ENCODE measurements at regions not wholly inside any gene's neighbourhood (a gene's known extent, or its start where the extent isn't known, plus 50 kb on each side); places are given as distances from the start of the nearest gene placed in this dataset.
"Not testable (repeated sequence)": the region's sequence is repeated elsewhere in the genome, so short reads cannot be mapped to it uniquely, and the experiment has no call there.

GRCh38 chrY:9775657-9776056 is 248.0 kb downstream of the TSPY10 start:
- POLR2A ChIA-PET; H3K4me3 ChIP-seq; H3K9me3 ChIP-seq; H3K4me1 ChIP-seq; DNase-seq (ENCODE audit: low read depth in 1 of 2, low spot score in 1 of 2); FAIRE-seq; H3K27ac ChIP-seq; H3K4me2 ChIP-seq; CTCF ChIA-PET: not testable (repeated sequence)
- WGBS (ENCODE audit: missing lambda C conversion rate), result no CpG with 5 or more reads among the region's 7 CpGs
- peak in 1 of 2 experiments; percentile 71; a peak in 3 of 6 replicates for ATAC-seq

- CTCF ChIA-PET; H3K4me1 ChIP-seq; H3K4me2 ChIP-seq; ATAC-seq; H3K27ac ChIP-seq; H3K9me3 ChIP-seq; POLR2A ChIA-PET; H3K4me3 ChIP-seq; DNase-seq (ENCODE audit: low read depth in 1 of 2, low spot score in 1 of 2); FAIRE-seq: not testable (repeated sequence)
- whole genome bisulfite sequencing (ENCODE audit: missing lambda C conversion rate), result no CpG with 5 or more reads among the region's 3 CpGs
These were observed 253.9 kb downstream of the TSPY10 start for GRCh38 chrY:9781548-9781947.

- H3K27ac ChIP-seq; DNase-seq (ENCODE audit: low read depth in 1 of 2, low spot score in 1 of 2); H3K4me3 ChIP-seq; H3K4me1 ChIP-seq; CTCF ChIA-PET; FAIRE-seq; POLR2A ChIA-PET; H3K4me2 ChIP-seq; ATAC-seq; H3K9me3 ChIP-seq: not testable (repeated sequence)
- WGBS (ENCODE audit: missing lambda C conversion rate), result no CpG with 5 or more reads among the region's 3 CpGs
These were observed 270.2 kb downstream of the TSPY10 start for GRCh38 chrY:9797881-9798280.

GRCh38 chrY:9805235-9805634 is 277.6 kb downstream of the TSPY10 start:
- H3K4me1 ChIP-seq, result no peaks in the 10 kb centered on the region
- FAIRE-seq, result no peak
- H3K27ac ChIP-seq, result no peak overlapping the region
- no peak for ATAC-seq
- DNase-seq (ENCODE audit: low read depth in 1 of 2, low spot score in 1 of 2), result no peak
- CTCF ChIA-PET, result no interaction called here
- no peaks in the 10 kb centered on the region for H3K9me3 ChIP-seq
- TF ChIP-seq HEYL (CRISPR knock-in tag; IDR thresholded peaks at IDR 0.05), result no peak
- TF ChIP-seq MYC (IDR thresholded peaks at IDR 0.05; ENCODE audit: borderline replicate concordance, low read length), result no peak
- no peak for TF ChIP-seq POLR2A (IDR thresholded peaks at IDR 0.05; ENCODE audit: low read length)
- no peak for TF ChIP-seq FOXS1 (CRISPR knock-in tag; IDR thresholded peaks at IDR 0.05)
- TF ChIP-seq ZNF302 (CRISPR knock-in tag; IDR thresholded peaks at IDR 0.05), result no peak
- TF ChIP-seq NPAS2 (CRISPR knock-in tag; IDR thresholded peaks at IDR 0.05; ENCODE audit: borderline replicate concordance), result no peak
- TF ChIP-seq KDM1A (IDR thresholded peaks at IDR 0.05; ENCODE audit: low read depth), result no peak
- no peak for TF ChIP-seq ATOH8 (CRISPR knock-in tag; IDR thresholded peaks at IDR 0.05; ENCODE audit: low read depth)
- TF ChIP-seq BHLHE40 (IDR thresholded peaks at IDR 0.05; ENCODE audit: low read depth, low read length), result no peak
- no peak for TF ChIP-seq SMC3 (IDR thresholded peaks at IDR 0.05)
- TF ChIP-seq MAZ (IDR thresholded peaks at IDR 0.05; ENCODE audit: borderline replicate concordance, low read depth, low read length), result no peak
- POLR2A ChIA-PET, result no interaction called here
- no peak overlapping the region for H3K4me3 ChIP-seq
- no peak overlapping the region for H3K4me2 ChIP-seq
- 13% methylated on average over 2 of the region's 2 CpGs for WGBS (ENCODE audit: missing lambda C conversion rate)
